ENCODE measurements at regions not wholly inside any gene's neighbourhood (a gene's known extent, or its start where the extent isn't known, plus 50 kb on each side); places are given as distances from the start of the nearest gene placed in this dataset.

- 67% methylated on average over 6 of the region's 6 CpGs for WGBS
- DNase-seq (ENCODE audit: extremely low spot score), result no peak
- Histone ChIP-seq H3K27ac (replicated peaks in 1 of 4) (no peak overlapping the region), H3K4me1 (peaks cover 0 to 27% (median 21%) of the 10 kb centered on the region in 4 donors), H3K9me3 (no peaks in the 10 kb centered on the region), H3K27me3 (no peaks in the 10 kb centered on the region), H3K36me3 (no peaks in the 10 kb centered on the region), H3K4me3 (no peak overlapping the region)
- TF ChIP-seq POLR2AphosphoS5 (IDR thresholded peaks at IDR 0.05), result no peak
- TF ChIP-seq EP300 (IDR thresholded peaks at IDR 0.05), result no peak
- TF ChIP-seq POLR2A (IDR thresholded peaks at IDR 0.05; ENCODE audit: low read depth), result no peak
- TF ChIP-seq CTCF (IDR thresholded peaks at IDR 0.05), result no peak
- intact Hi-C loops (cut with DNase I), result no loop called here
Observed at GRCh38 chr1:198932351-198932991, 293.6 kb downstream of the PTPRC start.

GRCh38 chr1:198933515-198934222, 294.8 kb downstream of the PTPRC start:
- Histone ChIP-seq H3K4me1 (peaks cover 0 to 27% (median 21%) of the 10 kb centered on the region in 4 donors), H3K27ac (replicated peaks in 1 of 4) (no peak overlapping the region), H3K27me3 (no peaks in the 10 kb centered on the region), H3K9me3 (no peaks in the 10 kb centered on the region), H3K4me3 (no peak overlapping the region), H3K36me3 (no peaks in the 10 kb centered on the region)
- DNase-seq (ENCODE audit: extremely low spot score), result no peak
- intact Hi-C loops (cut with DNase I), result no loop called here
- TF ChIP-seq POLR2AphosphoS5 (IDR thresholded peaks at IDR 0.05) (no peak), EP300 (IDR thresholded peaks at IDR 0.05) (no peak), CTCF (IDR thresholded peaks at IDR 0.05) (no peak), POLR2A (IDR thresholded peaks at IDR 0.05; ENCODE audit: low read depth) (no peak)
- 75% methylated on average over 5 of the region's 5 CpGs for WGBS

- 72% methylated on average over 2 of the region's 2 CpGs for WGBS
- intact Hi-C loops (cut with DNase I), result no loop called here
- Histone ChIP-seq H3K4me3 (peak overlapping the region; percentile 46 to 66 (median 54)), H3K9me3 (no peaks in the 10 kb centered on the region), H3K27me3 (no peaks in the 10 kb centered on the region), H3K36me3 (no peaks in the 10 kb centered on the region), H3K27ac (replicated peaks in 1 of 4) (peak overlapping the region; percentile 15 to 72 (median 30)), H3K4me1 (peaks cover 0 to 27% (median 21%) of the 10 kb centered on the region in 4 donors)
- no peak for DNase-seq (ENCODE audit: extremely low spot score)
- TF ChIP-seq POLR2AphosphoS5 (IDR thresholded peaks at IDR 0.05) (no peak), CTCF (IDR thresholded peaks at IDR 0.05) (no peak), POLR2A (IDR thresholded peaks at IDR 0.05; ENCODE audit: low read depth) (no peak), EP300 (IDR thresholded peaks at IDR 0.05) (no peak)
Observed at GRCh38 chr1:198934426-198934825, 295.6 kb downstream of the PTPRC start.

- 13% methylated on average over 6 of the region's 6 CpGs for WGBS
Observed at GRCh38 chr1:198934901-198935305, 296.1 kb downstream of the PTPRC start.

More at GRCh38 chr1:198934901-198935305, 296.1 kb downstream of the PTPRC start:
- Histone ChIP-seq H3K27me3 (no peaks in the 10 kb centered on the region), H3K9me3 (no peaks in the 10 kb centered on the region), H3K27ac (replicated peaks in 1 of 4) (peak overlapping the region; percentile 16 to 72 (median 54)), H3K4me1 (peaks cover 0 to 27% (median 21%) of the 10 kb centered on the region in 4 donors), H3K36me3 (no peaks in the 10 kb centered on the region), H3K4me3 (peak overlapping the region; percentile 46 to 66 (median 54))
- no peak for DNase-seq (ENCODE audit: extremely low spot score)
- TF ChIP-seq POLR2A (IDR thresholded peaks at IDR 0.05; ENCODE audit: low read depth) (no peak), CTCF (IDR thresholded peaks at IDR 0.05) (no peak), EP300 (IDR thresholded peaks at IDR 0.05) (no peak), POLR2AphosphoS5 (IDR thresholded peaks at IDR 0.05) (no peak)
- intact Hi-C loops (cut with DNase I), result no loop called here
